OCI-LY1 (cell line): ENCODE measurements at regions not wholly inside any gene's neighbourhood (a gene's known extent, or its start where the extent isn't known, plus 50 kb on each side); places are given as distances from the start of the nearest gene placed in this dataset.

ENCODE experiments used
- CTCF ChIP-seq: fragments of 200-600 bp; sonication (generic), shearing (Covaris generic); IDR thresholded peaks from 2 replicates; pipeline ENCODE4 v1.5.1; 2017; ENCODE audit warnings: mild to moderate bottlenecking, antibody characterized with exemption, low read length, moderate library complexity, mixed read lengths
- EZH2 ChIP-seq: fragments of 200-600 bp; sonication (generic), shearing (Covaris generic); IDR thresholded peaks from 2 replicates; pipeline ENCODE4 v1.8.0; 2017; ENCODE audit warnings: borderline replicate concordance, mixed run types, mild to moderate bottlenecking, antibody characterized with exemption, low read length, moderate library complexity, mixed read lengths

DNA sequence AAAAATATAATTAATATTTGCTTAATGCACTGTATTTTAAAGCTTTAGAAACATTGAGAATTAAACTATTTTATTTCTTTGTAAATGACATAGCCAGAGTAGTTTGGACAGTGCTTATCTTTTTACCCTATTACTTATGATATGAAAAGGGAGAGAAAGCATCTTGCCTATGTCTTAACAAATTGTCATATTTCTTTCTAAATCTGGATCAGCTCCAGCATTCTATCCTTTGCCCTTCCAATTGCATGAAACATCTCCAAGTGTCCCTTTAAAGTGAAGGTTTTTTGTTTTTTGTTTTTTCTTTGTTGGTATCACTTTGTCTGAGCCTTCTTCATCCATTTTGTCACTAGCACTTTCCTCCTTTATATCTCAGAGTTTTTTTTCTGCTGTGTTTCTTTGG, 511.6 kb upstream of the FAM174A start:
- no peak for TF ChIP-seq CTCF
- no peak for TF ChIP-seq EZH2
